Progenitor cell of endocrine pancreas (in vitro differentiated cells): ENCODE measurements at regions not wholly inside any gene's neighbourhood (a gene's known extent, or its start where the extent isn't known, plus 50 kb on each side); places are given as distances from the start of the nearest gene placed in this dataset.
"Not testable (repeated sequence)": the region's sequence is repeated elsewhere in the genome, so short reads cannot be mapped to it uniquely, and the experiment has no call there.

Source experiments
- DNase-seq: peaks from one replicate; pipeline ENCODE4 v3.0.0; 2021; ENCODE audit warnings: low spot score; ENCODE audit not compliant: unreplicated experiment
- H3K27ac Mint-ChIP-seq: 2 replicates; pipeline ENCODE4 v1.8.0; 2021; ENCODE audit warnings: mild to moderate bottlenecking, moderate library complexity, mixed read lengths
- H3K27me3 Mint-ChIP-seq: 2 replicates; pipeline ENCODE4 v1.8.0; 2021; ENCODE audit warnings: mixed read lengths
- H3K36me3 Mint-ChIP-seq: 2 replicates; pipeline ENCODE4 v1.8.0; 2022; ENCODE audit warnings: mixed read lengths; ENCODE audit not compliant: insufficient read depth
- H3K4me1 Mint-ChIP-seq: 2 replicates; pipeline ENCODE4 v1.8.0; 2021; ENCODE audit warnings: low read depth, mixed read lengths
- H3K4me3 Mint-ChIP-seq: 2 replicates; pipeline ENCODE4 v1.8.0; 2021; ENCODE audit warnings: low read depth, mild to moderate bottlenecking, moderate library complexity, mixed read lengths
- H3K9me3 Mint-ChIP-seq: 2 replicates; pipeline ENCODE4 v1.8.0; 2021; ENCODE audit warnings: low read depth, mixed read lengths
- TF ChIP-seq, protein P1 (sequence below): fragments of 200-600 bp; sonication (generic); IDR thresholded peaks from one replicate; pipeline ENCODE4 v1.5.0; 2021; ENCODE audit warnings: antibody characterized with exemption, mild to moderate bottlenecking; ENCODE audit not compliant: unreplicated experiment

DNA sequence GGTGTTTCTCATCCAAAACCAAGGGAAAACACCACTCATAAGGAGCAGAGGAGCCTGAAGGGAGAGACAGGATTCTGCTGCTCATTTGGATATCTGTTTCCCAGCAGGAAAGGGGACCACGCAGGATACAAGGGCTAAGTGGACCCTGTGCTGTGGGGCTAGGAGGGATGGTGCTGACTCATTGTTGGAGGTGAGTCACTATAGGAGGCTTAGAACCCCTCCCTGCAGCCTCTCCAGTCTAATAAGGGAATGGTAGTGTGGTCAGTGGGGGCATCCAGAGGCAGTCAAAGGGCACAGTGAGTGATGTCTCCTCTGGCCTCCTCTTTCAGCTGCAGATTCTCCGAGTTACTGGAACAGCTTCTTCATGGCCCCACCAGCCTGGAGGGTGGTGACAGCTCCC, 442.3 kb downstream of the TUBA3C start:
- DNase-seq: no peak
- H3K27me3 Mint-ChIP-seq: no peaks in the 10 kb centered on the region
- H3K4me3 Mint-ChIP-seq: no peak overlapping the region
- TF ChIP-seq, protein P1, sequence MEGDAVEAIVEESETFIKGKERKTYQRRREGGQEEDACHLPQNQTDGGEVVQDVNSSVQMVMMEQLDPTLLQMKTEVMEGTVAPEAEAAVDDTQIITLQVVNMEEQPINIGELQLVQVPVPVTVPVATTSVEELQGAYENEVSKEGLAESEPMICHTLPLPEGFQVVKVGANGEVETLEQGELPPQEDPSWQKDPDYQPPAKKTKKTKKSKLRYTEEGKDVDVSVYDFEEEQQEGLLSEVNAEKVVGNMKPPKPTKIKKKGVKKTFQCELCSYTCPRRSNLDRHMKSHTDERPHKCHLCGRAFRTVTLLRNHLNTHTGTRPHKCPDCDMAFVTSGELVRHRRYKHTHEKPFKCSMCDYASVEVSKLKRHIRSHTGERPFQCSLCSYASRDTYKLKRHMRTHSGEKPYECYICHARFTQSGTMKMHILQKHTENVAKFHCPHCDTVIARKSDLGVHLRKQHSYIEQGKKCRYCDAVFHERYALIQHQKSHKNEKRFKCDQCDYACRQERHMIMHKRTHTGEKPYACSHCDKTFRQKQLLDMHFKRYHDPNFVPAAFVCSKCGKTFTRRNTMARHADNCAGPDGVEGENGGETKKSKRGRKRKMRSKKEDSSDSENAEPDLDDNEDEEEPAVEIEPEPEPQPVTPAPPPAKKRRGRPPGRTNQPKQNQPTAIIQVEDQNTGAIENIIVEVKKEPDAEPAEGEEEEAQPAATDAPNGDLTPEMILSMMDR: no peak
- H3K4me1 Mint-ChIP-seq: no peaks in the 10 kb centered on the region
- peaks cover 30% of the 10 kb centered on the region for H3K9me3 Mint-ChIP-seq
- H3K36me3 Mint-ChIP-seq: no peaks in the 10 kb centered on the region
- no peak overlapping the region for H3K27ac Mint-ChIP-seq

- peaks cover 39% of the 10 kb centered on the region for H3K9me3 Mint-ChIP-seq
- not testable (repeated sequence) for H3K27me3 Mint-ChIP-seq, H3K4me1 Mint-ChIP-seq, H3K36me3 Mint-ChIP-seq, DNase-seq, H3K27ac Mint-ChIP-seq, H3K4me3 Mint-ChIP-seq
These were observed 443.5 kb downstream of the TUBA3C start for GRCh38 chr13:18738086-18738485.

GRCh38 chr13:18727138-18727537, 454.5 kb downstream of the TUBA3C start:
- H3K36me3 Mint-ChIP-seq, H3K4me3 Mint-ChIP-seq, H3K27me3 Mint-ChIP-seq, H3K27ac Mint-ChIP-seq, H3K4me1 Mint-ChIP-seq, DNase-seq: not testable (repeated sequence)
- peaks cover 33% of the 10 kb centered on the region for H3K9me3 Mint-ChIP-seq

DNA sequence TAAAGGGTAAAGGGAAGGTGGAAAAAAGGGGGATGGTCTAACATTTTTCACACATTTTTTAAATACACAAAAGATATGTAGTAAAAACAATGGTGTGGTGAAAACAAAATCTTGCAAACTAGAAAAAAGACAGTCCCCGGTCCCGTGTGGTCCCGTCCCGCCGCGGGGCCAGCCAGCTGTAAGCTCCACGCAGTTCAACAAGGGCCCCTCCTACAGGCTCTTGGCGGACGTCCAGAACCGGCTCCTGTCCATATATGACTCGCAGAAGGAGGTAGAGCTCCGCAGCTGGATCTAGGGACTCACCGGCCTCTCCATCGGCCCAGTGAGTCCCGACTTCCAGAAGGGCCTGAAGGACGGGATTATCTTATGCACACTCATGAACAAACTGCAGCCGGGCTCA, 455.1 kb downstream of the TUBA3C start:
- H3K9me3 Mint-ChIP-seq: peaks cover 38% of the 10 kb centered on the region
- not testable (repeated sequence) for H3K4me1 Mint-ChIP-seq, H3K4me3 Mint-ChIP-seq, DNase-seq, H3K36me3 Mint-ChIP-seq, H3K27ac Mint-ChIP-seq, H3K27me3 Mint-ChIP-seq

GRCh38 chr13:18725242-18725822, 456.3 kb downstream of the TUBA3C start:
- H3K4me1 Mint-ChIP-seq, H3K27me3 Mint-ChIP-seq, H3K4me3 Mint-ChIP-seq, H3K36me3 Mint-ChIP-seq, DNase-seq, H3K27ac Mint-ChIP-seq: not testable (repeated sequence)
- H3K9me3 Mint-ChIP-seq: peaks cover 41% of the 10 kb centered on the region

- TF ChIP-seq, protein P1: no peak
- peaks cover 2% of the 10 kb centered on the region for H3K36me3 Mint-ChIP-seq
- no peaks in the 10 kb centered on the region for H3K27me3 Mint-ChIP-seq
- H3K4me1 Mint-ChIP-seq: no peaks in the 10 kb centered on the region
- no peak overlapping the region for H3K27ac Mint-ChIP-seq
- H3K4me3 Mint-ChIP-seq: no peak overlapping the region
- no peak for DNase-seq
- peaks cover 55% of the 10 kb centered on the region for H3K9me3 Mint-ChIP-seq
These were observed 466.7 kb downstream of the TUBA3C start for GRCh38 chr13:18714889-18715288.

DNA sequence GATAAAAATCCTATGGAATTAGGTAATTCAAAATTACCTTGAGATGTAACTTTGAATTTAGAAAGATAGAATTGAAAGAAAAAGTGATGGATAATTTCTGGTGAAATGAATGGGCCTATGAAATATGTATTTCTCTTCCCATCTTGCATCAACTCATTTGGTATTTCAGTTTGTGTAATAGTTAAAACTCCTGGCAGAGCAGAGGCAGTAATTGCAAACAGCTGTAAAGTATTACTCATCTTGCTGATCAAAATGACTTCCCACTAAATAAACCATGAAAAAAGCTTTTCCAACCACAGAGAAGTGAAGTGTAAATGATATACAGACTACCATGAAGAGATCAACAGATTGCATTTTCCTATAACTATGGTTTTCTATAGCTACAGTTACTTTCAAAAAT, 471.0 kb downstream of the TUBA3C start:
- H3K4me1 Mint-ChIP-seq, H3K27me3 Mint-ChIP-seq, H3K27ac Mint-ChIP-seq, H3K4me3 Mint-ChIP-seq, DNase-seq, H3K36me3 Mint-ChIP-seq: not testable (repeated sequence)
- peaks cover 56% of the 10 kb centered on the region for H3K9me3 Mint-ChIP-seq

DNA sequence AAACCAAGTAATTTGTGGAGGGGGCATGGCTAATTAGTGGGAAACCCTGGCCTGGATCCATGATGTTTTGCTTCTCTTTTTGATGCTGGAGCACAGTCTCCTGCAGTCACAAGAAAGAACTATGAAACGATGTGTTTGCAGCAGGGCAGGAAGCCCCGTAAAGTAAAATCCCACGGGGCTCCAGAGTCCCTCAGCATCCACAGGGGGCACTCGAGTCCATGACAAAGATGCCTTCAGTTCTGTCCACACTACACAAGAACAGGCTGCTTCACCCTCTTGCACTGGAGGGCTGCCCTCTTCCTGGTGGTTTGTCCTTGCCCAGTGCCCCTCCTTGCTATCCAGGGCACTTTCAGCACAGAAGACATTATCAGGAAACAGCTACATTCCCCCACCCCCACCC, 475.1 kb downstream of the TUBA3C start:
- not testable (repeated sequence) for H3K4me1 Mint-ChIP-seq, DNase-seq, H3K36me3 Mint-ChIP-seq, H3K27me3 Mint-ChIP-seq, H3K4me3 Mint-ChIP-seq, H3K27ac Mint-ChIP-seq
- peaks cover 45% of the 10 kb centered on the region for H3K9me3 Mint-ChIP-seq

DNA sequence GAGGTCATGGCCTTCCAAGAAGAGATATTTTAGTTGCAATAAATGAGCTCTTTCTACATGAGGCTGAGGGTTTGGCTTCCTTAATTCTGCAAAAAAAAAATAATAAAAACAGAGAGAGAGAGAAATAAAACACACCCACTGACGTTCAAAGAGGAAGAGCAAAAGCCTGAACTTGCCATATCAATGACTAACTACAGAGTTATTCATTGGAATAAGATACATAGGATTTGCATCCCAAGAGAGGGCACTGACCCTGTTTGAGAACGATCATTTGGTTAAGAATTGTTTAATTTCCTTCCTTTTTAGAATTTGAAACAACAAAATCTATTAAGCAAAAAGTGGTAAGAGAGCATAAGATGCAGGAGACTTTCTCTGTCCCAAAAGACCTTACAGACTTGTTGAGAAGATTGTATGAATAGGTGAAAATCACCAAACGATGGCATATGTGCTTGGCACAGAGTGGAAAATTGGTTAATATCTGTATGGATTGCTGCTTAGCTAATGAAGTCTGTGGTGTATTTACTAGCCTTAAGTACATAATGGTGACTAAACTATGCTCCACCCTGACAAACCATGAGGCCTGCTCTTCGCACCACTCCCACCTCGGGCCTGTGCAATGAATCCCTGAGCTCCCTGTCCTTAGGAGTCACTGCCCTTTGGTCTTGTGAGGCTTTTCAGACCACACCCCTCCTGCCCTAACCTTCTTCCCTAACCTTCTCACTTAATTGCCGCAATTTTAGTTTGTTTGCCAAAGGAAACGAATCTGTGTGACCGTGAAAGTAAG, 479.0 kb downstream of the TUBA3C start:
- H3K27ac Mint-ChIP-seq, DNase-seq, H3K36me3 Mint-ChIP-seq, H3K4me1 Mint-ChIP-seq, H3K4me3 Mint-ChIP-seq, H3K27me3 Mint-ChIP-seq: not testable (repeated sequence)
- H3K9me3 Mint-ChIP-seq: peaks cover 40% of the 10 kb centered on the region

- H3K36me3 Mint-ChIP-seq, H3K27ac Mint-ChIP-seq, DNase-seq, H3K4me1 Mint-ChIP-seq, H3K27me3 Mint-ChIP-seq, H3K4me3 Mint-ChIP-seq: not testable (repeated sequence)
- H3K9me3 Mint-ChIP-seq: peaks cover 43% of the 10 kb centered on the region
These were observed 483.3 kb downstream of the TUBA3C start for GRCh38 chr13:18698332-18698731.

DNA sequence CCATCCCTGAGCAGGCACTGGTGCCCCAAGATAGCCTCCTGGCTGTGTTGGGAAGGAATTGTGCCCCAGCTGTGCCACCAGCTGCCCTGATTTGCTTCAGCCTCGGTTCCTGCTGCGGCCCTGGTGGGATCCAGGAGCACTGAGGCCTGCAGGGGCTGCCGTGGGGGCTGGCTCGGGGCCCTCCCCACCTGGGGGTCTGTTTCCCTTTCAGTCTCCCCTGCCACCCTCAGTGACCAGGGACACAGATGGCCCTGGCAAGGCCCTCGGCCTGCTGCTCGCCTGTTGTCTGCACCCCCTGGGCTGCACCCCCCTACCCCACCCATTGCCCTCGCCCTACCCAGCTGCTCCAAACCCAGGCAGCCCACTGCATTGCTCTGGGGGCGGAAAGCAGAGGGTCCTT, 483.8 kb downstream of the TUBA3C start:
- not testable (repeated sequence) for H3K4me1 Mint-ChIP-seq, DNase-seq, H3K27ac Mint-ChIP-seq, H3K36me3 Mint-ChIP-seq, H3K27me3 Mint-ChIP-seq, H3K4me3 Mint-ChIP-seq
- peaks cover 38% of the 10 kb centered on the region for H3K9me3 Mint-ChIP-seq
